ENCODE measurements at regions not wholly inside any gene's neighbourhood (a gene's known extent, or its start where the extent isn't known, plus 50 kb on each side); places are given as distances from the start of the nearest gene placed in this dataset.

GRCh38 chr10:52933748-52934147 is 161.2 kb upstream of the MBL2 start:
- no peaks in the 10 kb centered on the region for H3K27me3 ChIP-seq (ENCODE audit: control insufficient read depth in 2 of 2, insufficient read depth in 2 of 2, low read length in 2 of 2)

GRCh38 chr10:52927678-52928077 is 155.1 kb upstream of the MBL2 start:
- H3K36me3 ChIP-seq (replicated peaks in 1 of 2; ENCODE audit: control insufficient read depth in 1 of 2, insufficient read depth in 2 of 2, low read length in 2 of 2), result no peaks in the 10 kb centered on the region
- H3K4me2 ChIP-seq (replicated peaks; ENCODE audit: extremely low read depth, low read length, poor library complexity, severe bottlenecking), result no peak overlapping the region
- Mint-ChIP-seq H3K9me3 (peaks cover 0 to 3% (median 0%) of the 10 kb centered on the region in 7 donors), H3K27me3 (ENCODE audit: low read depth in 3 of 3) (no peaks in the 10 kb centered on the region), H3K4me1 (no peaks in the 10 kb centered on the region), H3K4me3 (no peak overlapping the region), H3K36me3 (no peaks in the 10 kb centered on the region), H3K27ac (no peak overlapping the region)
- H3K79me2 ChIP-seq (ENCODE audit: insufficient read depth, low read length), result no peaks in the 10 kb centered on the region
- no peaks in the 10 kb centered on the region for H3K4me1 ChIP-seq (ENCODE audit: control insufficient read depth in 1 of 2, insufficient read depth in 2 of 2, low read length in 2 of 2)
- no peak overlapping the region for H2AFZ ChIP-seq (ENCODE audit: insufficient read depth, low read depth, low read length, poor library complexity, severe bottlenecking)
- no peaks in the 10 kb centered on the region for H3K27me3 ChIP-seq (ENCODE audit: control insufficient read depth in 2 of 2, insufficient read depth in 2 of 2, low read length in 2 of 2)
- no peak for DNase-seq
- WGBS (ENCODE audit: insufficient coverage), result 100% methylated on average over 2 of the region's 6 CpGs
- intact Hi-C loops (cut with micrococcal nuclease), result no loop called here
- no peak overlapping the region for H3K9ac ChIP-seq (ENCODE audit: insufficient read depth, low read length, poor library complexity, severe bottlenecking)
- H4K20me1 ChIP-seq (ENCODE audit: insufficient read depth, low read length), result no peaks in the 10 kb centered on the region
- no peaks in the 10 kb centered on the region for H3K9me3 ChIP-seq (replicated peaks in 1 of 2; ENCODE audit: control insufficient read depth in 1 of 2, insufficient read depth in 1 of 2, low read length in 2 of 2)
- no peak for TF ChIP-seq CTCF (IDR thresholded peaks at IDR 0.05)
- no peak overlapping the region for H3K27ac ChIP-seq (ENCODE audit: low read depth in 1 of 2, low read length in 2 of 2)
- no peak overlapping the region for H3K4me3 ChIP-seq (replicated peaks in 1 of 3; ENCODE audit: low read depth in 2 of 3, low read length in 3 of 3)

More at GRCh38 chr10:52933748-52934147, 161.2 kb upstream of the MBL2 start:
- no peak overlapping the region for H3K27ac Mint-ChIP-seq
- Histone ChIP-seq H3K9ac (ENCODE audit: insufficient read depth, low read length, poor library complexity, severe bottlenecking) (no peak overlapping the region), H4K20me1 (ENCODE audit: insufficient read depth, low read length) (no peaks in the 10 kb centered on the region), H3K4me3 (replicated peaks in 1 of 3; ENCODE audit: low read depth in 2 of 3, low read length in 3 of 3) (no peak overlapping the region), H3K4me2 (replicated peaks; ENCODE audit: extremely low read depth, low read length, poor library complexity, severe bottlenecking) (no peak overlapping the region), H3K4me1 (ENCODE audit: control insufficient read depth in 1 of 2, insufficient read depth in 2 of 2, low read length in 2 of 2) (no peaks in the 10 kb centered on the region), H3K9me3 (replicated peaks in 1 of 2; ENCODE audit: control insufficient read depth in 1 of 2, insufficient read depth in 1 of 2, low read length in 2 of 2) (no peaks in the 10 kb centered on the region), H3K79me2 (ENCODE audit: insufficient read depth, low read length) (no peaks in the 10 kb centered on the region), H3K36me3 (replicated peaks in 1 of 2; ENCODE audit: control insufficient read depth in 1 of 2, insufficient read depth in 2 of 2, low read length in 2 of 2) (no peaks in the 10 kb centered on the region), H2AFZ (ENCODE audit: insufficient read depth, low read depth, low read length, poor library complexity, severe bottlenecking) (no peak overlapping the region), H3K27ac (ENCODE audit: low read depth in 1 of 2, low read length in 2 of 2) (no peak overlapping the region)
- no peak for DNase-seq
- H3K9me3 Mint-ChIP-seq, result no peaks in the 10 kb centered on the region
- no CpG with 5 or more reads among the region's 1 CpG for whole genome bisulfite sequencing (ENCODE audit: insufficient coverage)
- H3K4me3 Mint-ChIP-seq, result no peak overlapping the region
- no peaks in the 10 kb centered on the region for H3K36me3 Mint-ChIP-seq
- no peaks in the 10 kb centered on the region for H3K27me3 Mint-ChIP-seq (ENCODE audit: low read depth in 3 of 3)
- no peaks in the 10 kb centered on the region for H3K4me1 Mint-ChIP-seq
- intact Hi-C loops (cut with micrococcal nuclease), result no loop called here
- TF ChIP-seq CTCF (IDR thresholded peaks at IDR 0.05), result no peak
